HCT116 (cell line): ENCODE measurements at regions not wholly inside any gene's neighbourhood (a gene's known extent, or its start where the extent isn't known, plus 50 kb on each side); places are given as distances from the start of the nearest gene placed in this dataset.

Experiments
- CBX3 ChIP-seq: IDR thresholded peaks from 2 replicates; pipeline ENCODE4 v1.6.1; 2012; ENCODE audit warnings: low read depth
- EZH2phosphoT487 ChIP-seq: fragments of 200-600 bp; IDR thresholded peaks from 2 replicates; pipeline ENCODE4 v1.6.1; 2018; ENCODE audit warnings: antibody characterized with exemption, borderline replicate concordance
- JUND ChIP-seq: IDR thresholded peaks from 2 replicates; pipeline ENCODE4 v1.6.1; 2012
- POLR2A ChIP-seq: IDR thresholded peaks from 2 replicates; pipeline ENCODE4 v1.7.0; 2011; ENCODE audit warnings: borderline replicate concordance; ENCODE audit not compliant: insufficient read depth, insufficient read length; ENCODE audit errors: extremely low read depth
- TCF7L2 ChIP-seq: IDR thresholded peaks from 2 replicates; pipeline ENCODE4 v1.7.0; 2011; ENCODE audit warnings: borderline replicate concordance, inconsistent platforms; ENCODE audit not compliant: insufficient read depth, insufficient read length; ENCODE audit errors: extremely low read depth
- ZNF274 ChIP-seq: fragments of 200-500 bp; sonication (Bioruptor generic); IDR thresholded peaks from 2 replicates; pipeline ENCODE4 v1.6.1; 2014; ENCODE audit warnings: mild to moderate bottlenecking, low read depth, low read length, inconsistent platforms
- TF ChIP-seq, protein P1 (sequence below), 3 experiments: fragments of 200-600 bp in 1 of 3; sonication (generic) in 1 of 3; IDR thresholded peaks in 2 of 3; conservative IDR thresholded peaks in 1 of 3; 2 replicates each; pipeline ENCODE4 v1.5.1; 2012 to 2017; ENCODE audit warnings: low read depth in 2 of 3, low read length in 2 of 3, antibody characterized with exemption in 1 of 3, borderline replicate concordance in 1 of 3, control low read depth in 1 of 3, mild to moderate bottlenecking in 1 of 3, mixed read lengths in 1 of 3, mixed run types in 1 of 3, moderate library complexity in 1 of 3; ENCODE audit not compliant: insufficient read depth in 1 of 3
- TF ChIP-seq, protein P2 (sequence below): IDR thresholded peaks from 2 replicates; pipeline ENCODE4 v1.6.1; 2012
- TF ChIP-seq, protein P3 (sequence below): IDR thresholded peaks from 2 replicates; pipeline ENCODE4 v1.6.1; 2011; ENCODE audit warnings: mild to moderate bottlenecking, low read length, moderate library complexity; ENCODE audit not compliant: insufficient replicate concordance; ENCODE audit errors: extremely low read depth
- TF ChIP-seq, protein P4 (sequence below): IDR thresholded peaks from 2 replicates; pipeline ENCODE4 v1.6.1; 2012; ENCODE audit warnings: low read depth

DNA sequence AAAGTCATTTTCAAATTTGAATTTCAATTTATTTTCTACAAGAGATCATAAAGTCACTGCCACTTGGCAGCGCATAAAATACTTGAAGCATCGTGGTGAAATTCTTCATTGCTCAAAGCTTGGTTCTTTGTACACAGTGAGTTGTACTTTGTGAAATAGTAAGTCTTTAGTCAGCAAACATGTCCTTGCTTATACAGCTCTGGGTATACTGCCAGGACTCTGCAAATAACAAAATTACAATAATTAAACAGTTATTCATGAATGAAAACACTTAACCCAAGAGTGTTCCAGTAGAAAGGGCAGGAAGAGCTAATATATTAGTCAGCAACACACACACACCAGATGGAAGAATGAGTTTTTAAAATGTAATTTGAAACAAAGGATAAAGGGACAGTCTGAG is 1300.9 kb upstream of the DIAPH2 start:
- TF ChIP-seq CBX3 (no peak), JUND (no peak), ZNF274 (no peak), POLR2A (no peak), EZH2phosphoT487 (no peak), TCF7L2 (no peak)
- TF ChIP-seq, protein P1, sequence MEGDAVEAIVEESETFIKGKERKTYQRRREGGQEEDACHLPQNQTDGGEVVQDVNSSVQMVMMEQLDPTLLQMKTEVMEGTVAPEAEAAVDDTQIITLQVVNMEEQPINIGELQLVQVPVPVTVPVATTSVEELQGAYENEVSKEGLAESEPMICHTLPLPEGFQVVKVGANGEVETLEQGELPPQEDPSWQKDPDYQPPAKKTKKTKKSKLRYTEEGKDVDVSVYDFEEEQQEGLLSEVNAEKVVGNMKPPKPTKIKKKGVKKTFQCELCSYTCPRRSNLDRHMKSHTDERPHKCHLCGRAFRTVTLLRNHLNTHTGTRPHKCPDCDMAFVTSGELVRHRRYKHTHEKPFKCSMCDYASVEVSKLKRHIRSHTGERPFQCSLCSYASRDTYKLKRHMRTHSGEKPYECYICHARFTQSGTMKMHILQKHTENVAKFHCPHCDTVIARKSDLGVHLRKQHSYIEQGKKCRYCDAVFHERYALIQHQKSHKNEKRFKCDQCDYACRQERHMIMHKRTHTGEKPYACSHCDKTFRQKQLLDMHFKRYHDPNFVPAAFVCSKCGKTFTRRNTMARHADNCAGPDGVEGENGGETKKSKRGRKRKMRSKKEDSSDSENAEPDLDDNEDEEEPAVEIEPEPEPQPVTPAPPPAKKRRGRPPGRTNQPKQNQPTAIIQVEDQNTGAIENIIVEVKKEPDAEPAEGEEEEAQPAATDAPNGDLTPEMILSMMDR (IDR thresholded peaks at IDR 0.05 in 2 of 3, conservative IDR thresholded peaks at IDR 0.05 in 1 of 3; ENCODE audit: borderline replicate concordance in 1 of 3, insufficient read depth in 1 of 3, low read depth in 2 of 3, low read length in 2 of 3) = no peak
- TF ChIP-seq, protein P2, sequence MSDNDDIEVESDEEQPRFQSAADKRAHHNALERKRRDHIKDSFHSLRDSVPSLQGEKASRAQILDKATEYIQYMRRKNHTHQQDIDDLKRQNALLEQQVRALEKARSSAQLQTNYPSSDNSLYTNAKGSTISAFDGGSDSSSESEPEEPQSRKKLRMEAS = no peak
- TF ChIP-seq, protein P3, sequence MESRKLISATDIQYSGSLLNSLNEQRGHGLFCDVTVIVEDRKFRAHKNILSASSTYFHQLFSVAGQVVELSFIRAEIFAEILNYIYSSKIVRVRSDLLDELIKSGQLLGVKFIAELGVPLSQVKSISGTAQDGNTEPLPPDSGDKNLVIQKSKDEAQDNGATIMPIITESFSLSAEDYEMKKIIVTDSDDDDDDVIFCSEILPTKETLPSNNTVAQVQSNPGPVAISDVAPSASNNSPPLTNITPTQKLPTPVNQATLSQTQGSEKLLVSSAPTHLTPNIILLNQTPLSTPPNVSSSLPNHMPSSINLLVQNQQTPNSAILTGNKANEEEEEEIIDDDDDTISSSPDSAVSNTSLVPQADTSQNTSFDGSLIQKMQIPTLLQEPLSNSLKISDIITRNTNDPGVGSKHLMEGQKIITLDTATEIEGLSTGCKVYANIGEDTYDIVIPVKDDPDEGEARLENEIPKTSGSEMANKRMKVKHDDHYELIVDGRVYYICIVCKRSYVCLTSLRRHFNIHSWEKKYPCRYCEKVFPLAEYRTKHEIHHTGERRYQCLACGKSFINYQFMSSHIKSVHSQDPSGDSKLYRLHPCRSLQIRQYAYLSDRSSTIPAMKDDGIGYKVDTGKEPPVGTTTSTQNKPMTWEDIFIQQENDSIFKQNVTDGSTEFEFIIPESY = no peak
- TF ChIP-seq, protein P4, sequence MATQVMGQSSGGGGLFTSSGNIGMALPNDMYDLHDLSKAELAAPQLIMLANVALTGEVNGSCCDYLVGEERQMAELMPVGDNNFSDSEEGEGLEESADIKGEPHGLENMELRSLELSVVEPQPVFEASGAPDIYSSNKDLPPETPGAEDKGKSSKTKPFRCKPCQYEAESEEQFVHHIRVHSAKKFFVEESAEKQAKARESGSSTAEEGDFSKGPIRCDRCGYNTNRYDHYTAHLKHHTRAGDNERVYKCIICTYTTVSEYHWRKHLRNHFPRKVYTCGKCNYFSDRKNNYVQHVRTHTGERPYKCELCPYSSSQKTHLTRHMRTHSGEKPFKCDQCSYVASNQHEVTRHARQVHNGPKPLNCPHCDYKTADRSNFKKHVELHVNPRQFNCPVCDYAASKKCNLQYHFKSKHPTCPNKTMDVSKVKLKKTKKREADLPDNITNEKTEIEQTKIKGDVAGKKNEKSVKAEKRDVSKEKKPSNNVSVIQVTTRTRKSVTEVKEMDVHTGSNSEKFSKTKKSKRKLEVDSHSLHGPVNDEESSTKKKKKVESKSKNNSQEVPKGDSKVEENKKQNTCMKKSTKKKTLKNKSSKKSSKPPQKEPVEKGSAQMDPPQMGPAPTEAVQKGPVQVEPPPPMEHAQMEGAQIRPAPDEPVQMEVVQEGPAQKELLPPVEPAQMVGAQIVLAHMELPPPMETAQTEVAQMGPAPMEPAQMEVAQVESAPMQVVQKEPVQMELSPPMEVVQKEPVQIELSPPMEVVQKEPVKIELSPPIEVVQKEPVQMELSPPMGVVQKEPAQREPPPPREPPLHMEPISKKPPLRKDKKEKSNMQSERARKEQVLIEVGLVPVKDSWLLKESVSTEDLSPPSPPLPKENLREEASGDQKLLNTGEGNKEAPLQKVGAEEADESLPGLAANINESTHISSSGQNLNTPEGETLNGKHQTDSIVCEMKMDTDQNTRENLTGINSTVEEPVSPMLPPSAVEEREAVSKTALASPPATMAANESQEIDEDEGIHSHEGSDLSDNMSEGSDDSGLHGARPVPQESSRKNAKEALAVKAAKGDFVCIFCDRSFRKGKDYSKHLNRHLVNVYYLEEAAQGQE = no peak
